Stimulated activated CD8-positive, alpha-beta memory T cell treated with anti-CD3 and anti-CD28 coated beads, Interleukin-12 subunit alpha, Interleukin-12 subunit beta, amount 100 ng/mL, for 1 hour (primary cell): ENCODE measurements at regions not wholly inside any gene's neighbourhood (a gene's known extent, or its start where the extent isn't known, plus 50 kb on each side); places are given as distances from the start of the nearest gene placed in this dataset.

Experiments used
- DNase-seq: peaks from one replicate; pipeline ENCODE4 v3.0.0-alpha.2; 2020; ENCODE audit warnings: low read depth

- DNase-seq = no peak
Measured at GRCh38 chr13:76795701-76796695, 90.2 kb downstream of the KCTD12 start.

- DNase-seq = no peak
Measured at GRCh38 chr13:76792731-76793347, 93.4 kb downstream of the KCTD12 start.

- DNase-seq = no peak
Measured at GRCh38 chr13:76790980-76791819, 95.0 kb downstream of the KCTD12 start.

- no peak for DNase-seq
Measured at GRCh38 chr13:76790526-76790925, 95.7 kb downstream of the KCTD12 start.

GRCh38 chr13:76783798-76784197 lies 102.4 kb downstream of the KCTD12 start:
- no peak for DNase-seq

GRCh38 chr13:76778853-76779252 lies 107.4 kb downstream of the KCTD12 start:
- DNase-seq = no peak

- DNase-seq = no peak
Measured at GRCh38 chr13:76777096-76777495, 109.1 kb downstream of the KCTD12 start.

- DNase-seq = no peak
Measured at GRCh38 chr13:76775088-76775740, 111.0 kb downstream of the KCTD12 start.

- no peak for DNase-seq
Measured at GRCh38 chr13:76773448-76774094, 112.6 kb downstream of the KCTD12 start.

GRCh38 chr13:76772241-76772640 lies 114.0 kb downstream of the KCTD12 start:
- no peak for DNase-seq

GRCh38 chr13:76769271-76769791 lies 116.9 kb downstream of the KCTD12 start:
- no peak for DNase-seq

- DNase-seq = no peak
Measured at GRCh38 chr13:76768384-76768783, 117.8 kb downstream of the KCTD12 start.

- DNase-seq = no peak
Measured at GRCh38 chr13:76764916-76765315, 121.3 kb downstream of the KCTD12 start.

- DNase-seq = no peak
Measured at GRCh38 chr13:76764429-76764828, 121.8 kb downstream of the KCTD12 start.

- DNase-seq = no peak
Measured at GRCh38 chr13:76762721-76763120, 123.5 kb downstream of the KCTD12 start.

- no peak for DNase-seq
Measured at GRCh38 chr13:76759877-76760276, 126.3 kb downstream of the KCTD12 start.

GRCh38 chr13:76758738-76759137 lies 127.5 kb downstream of the KCTD12 start:
- no peak for DNase-seq

GRCh38 chr13:76758257-76758656 lies 127.9 kb downstream of the KCTD12 start:
- no peak for DNase-seq

GRCh38 chr13:76756451-76756850 lies 129.8 kb downstream of the KCTD12 start:
- no peak for DNase-seq

- DNase-seq = no peak
Measured at GRCh38 chr13:76754414-76754813, 131.8 kb downstream of the KCTD12 start.

- DNase-seq = no peak
Measured at GRCh38 chr13:76751278-76751677, 134.9 kb downstream of the KCTD12 start.
